HL-60 (cell line): ENCODE measurements at regions not wholly inside any gene's neighbourhood (a gene's known extent, or its start where the extent isn't known, plus 50 kb on each side); places are given as distances from the start of the nearest gene placed in this dataset.

Source experiments
- DNase-seq, 2 experiments: peaks; one replicate each; pipeline ENCODE4 v3.0.0-alpha.2; 2010 to 2020; ENCODE audit warnings: low read depth in 1 of 2, low spot score in 1 of 2
- H3K27ac ChIP-seq: fragments of 250-450 bp; sonication (Bioruptor Pico); replicated peaks from 2 replicates; pipeline ENCODE4 v1.5.1; 2020; ENCODE audit warnings: mild to moderate bottlenecking, moderate library complexity
- H3K27me3 ChIP-seq: fragments of 250-450 bp; sonication (Bioruptor Pico); 2 replicates; pipeline ENCODE4 v1.5.1; 2021; ENCODE audit warnings: mild to moderate bottlenecking, moderate library complexity; ENCODE audit not compliant: insufficient read depth, poor library complexity, severe bottlenecking
- H3K4me3 ChIP-seq: replicated peaks from 2 replicates; pipeline ENCODE4 v1.5.1; 2011; ENCODE audit warnings: mild to moderate bottlenecking, control low read depth, low read length; ENCODE audit not compliant: insufficient read depth
- GABPA ChIP-seq: IDR thresholded peaks from 2 replicates; pipeline ENCODE4 v1.6.1; 2012; ENCODE audit warnings: low read depth
- POLR2AphosphoS5 ChIP-seq: IDR thresholded peaks from 2 replicates; pipeline ENCODE4 v1.6.1; 2012; ENCODE audit warnings: low read depth
- REST ChIP-seq: IDR thresholded peaks from 2 replicates; pipeline ENCODE4 v1.6.1; 2012; ENCODE audit warnings: low read depth; ENCODE audit not compliant: insufficient replicate concordance
- SPI1 ChIP-seq: IDR thresholded peaks from 2 replicates; pipeline ENCODE4 v1.6.1; 2012; ENCODE audit warnings: low read depth, mild to moderate bottlenecking, borderline replicate concordance
- TF ChIP-seq, protein P1 (sequence below): IDR thresholded peaks from one replicate; pipeline ENCODE4 v1.5.1; 2011; ENCODE audit warnings: low read length, control low read depth, inconsistent platforms; ENCODE audit not compliant: insufficient read depth

- TF ChIP-seq SPI1 (no peak), GABPA (no peak), POLR2AphosphoS5 (no peak), REST (no peak)
- TF ChIP-seq, protein P1, sequence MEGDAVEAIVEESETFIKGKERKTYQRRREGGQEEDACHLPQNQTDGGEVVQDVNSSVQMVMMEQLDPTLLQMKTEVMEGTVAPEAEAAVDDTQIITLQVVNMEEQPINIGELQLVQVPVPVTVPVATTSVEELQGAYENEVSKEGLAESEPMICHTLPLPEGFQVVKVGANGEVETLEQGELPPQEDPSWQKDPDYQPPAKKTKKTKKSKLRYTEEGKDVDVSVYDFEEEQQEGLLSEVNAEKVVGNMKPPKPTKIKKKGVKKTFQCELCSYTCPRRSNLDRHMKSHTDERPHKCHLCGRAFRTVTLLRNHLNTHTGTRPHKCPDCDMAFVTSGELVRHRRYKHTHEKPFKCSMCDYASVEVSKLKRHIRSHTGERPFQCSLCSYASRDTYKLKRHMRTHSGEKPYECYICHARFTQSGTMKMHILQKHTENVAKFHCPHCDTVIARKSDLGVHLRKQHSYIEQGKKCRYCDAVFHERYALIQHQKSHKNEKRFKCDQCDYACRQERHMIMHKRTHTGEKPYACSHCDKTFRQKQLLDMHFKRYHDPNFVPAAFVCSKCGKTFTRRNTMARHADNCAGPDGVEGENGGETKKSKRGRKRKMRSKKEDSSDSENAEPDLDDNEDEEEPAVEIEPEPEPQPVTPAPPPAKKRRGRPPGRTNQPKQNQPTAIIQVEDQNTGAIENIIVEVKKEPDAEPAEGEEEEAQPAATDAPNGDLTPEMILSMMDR = no peak
- DNase-seq = no peak
- Histone ChIP-seq H3K27ac (no peak overlapping the region), H3K4me3 (no peak overlapping the region), H3K27me3 (no peaks in the 10 kb centered on the region)
Observed at GRCh38 chr13:95360052-95360451, 58.8 kb upstream of the ABCC4 start.

DNA sequence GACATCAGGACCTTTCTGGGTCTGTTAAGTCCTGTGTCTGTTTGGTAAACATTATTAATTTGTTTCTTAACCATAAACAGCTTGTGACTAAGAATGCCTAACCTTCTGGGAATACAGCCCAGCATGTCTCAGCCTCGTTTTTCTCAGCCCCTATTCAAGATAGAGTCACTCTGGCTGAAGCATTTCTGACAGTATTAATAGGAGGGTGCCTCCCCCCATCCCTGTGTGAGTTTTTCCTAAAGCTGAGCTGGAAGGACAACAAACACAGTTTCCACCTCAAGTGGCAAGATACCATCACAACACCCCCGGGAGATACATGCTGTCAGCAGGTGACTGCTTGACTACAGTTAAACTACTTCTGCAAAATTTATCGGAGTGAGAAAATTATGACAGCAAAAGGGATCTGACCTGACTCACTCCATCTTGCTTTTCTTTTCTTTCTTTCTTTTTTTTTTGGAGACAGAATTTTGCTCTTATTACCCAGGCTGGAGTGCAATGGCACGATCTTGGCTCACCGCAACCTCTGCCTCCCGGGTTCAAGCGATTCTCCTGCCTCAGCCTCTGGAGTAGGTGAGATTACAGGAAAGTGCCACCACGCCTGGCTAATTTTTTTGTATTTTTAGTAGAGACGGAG is 59.3 kb upstream of the ABCC4 start:
- no peak for DNase-seq
- TF ChIP-seq SPI1 (no peak), POLR2AphosphoS5 (no peak), REST (no peak), GABPA (no peak)
- TF ChIP-seq, protein P1 = no peak
- no peak overlapping the region for H3K4me3 ChIP-seq
- no peak overlapping the region for H3K27ac ChIP-seq
- no peaks in the 10 kb centered on the region for H3K27me3 ChIP-seq

- Histone ChIP-seq H3K27me3 (no peaks in the 10 kb centered on the region), H3K27ac (no peak overlapping the region), H3K4me3 (no peak overlapping the region)
- TF ChIP-seq SPI1 = no peak
- no peak for TF ChIP-seq REST
- no peak for TF ChIP-seq POLR2AphosphoS5
- TF ChIP-seq, protein P1 = no peak
- TF ChIP-seq GABPA = no peak
- DNase-seq = peak in 1 of 2 experiments; percentile 44
Observed at GRCh38 chr13:95361686-95362085, 60.4 kb upstream of the ABCC4 start.
